GM18870 (cell line): ENCODE measurements at regions not wholly inside any gene's neighbourhood (a gene's known extent, or its start where the extent isn't known, plus 50 kb on each side); places are given as distances from the start of the nearest gene placed in this dataset.
A peak's percentile ranks its signal among the peaks of the same experiment; 100 is the strongest.
"Not testable (repeated sequence)": the region's sequence is repeated elsewhere in the genome, so short reads cannot be mapped to it uniquely, and the experiment has no call there.

Experiments used
- ATAC-seq: cut with Tn5 transposase; IDR thresholded peaks from one replicate; pipeline ENCODE4 v1.9.1; 2021; ENCODE audit warnings: moderate library complexity; ENCODE audit not compliant: unreplicated experiment

- no peak for ATAC-seq
These were observed 70.6 kb downstream of the RSL24D1 start for GRCh38 chr15:55126111-55126510.

GRCh38 chr15:55124616-55125015 lies 72.1 kb downstream of the RSL24D1 start:
- ATAC-seq = no peak

GRCh38 chr15:55118344-55118870 lies 78.3 kb downstream of the RSL24D1 start:
- ATAC-seq = no peak

- no peak for ATAC-seq
These were observed 80.1 kb downstream of the RSL24D1 start for GRCh38 chr15:55116636-55117035.

- no peak for ATAC-seq
These were observed 83.0 kb downstream of the RSL24D1 start for GRCh38 chr15:55113736-55114135.

- ATAC-seq = no peak
These were observed 84.0 kb downstream of the RSL24D1 start for GRCh38 chr15:55112706-55113105.

- ATAC-seq = no peak
These were observed 86.3 kb downstream of the RSL24D1 start for GRCh38 chr15:55110446-55110845.

- ATAC-seq = peak; percentile 77
These were observed 87.8 kb downstream of the RSL24D1 start for GRCh38 chr15:55108858-55109518.

- ATAC-seq = no peak
These were observed 88.3 kb downstream of the RSL24D1 start for GRCh38 chr15:55108448-55108847.

- ATAC-seq = no peak
These were observed 90.6 kb downstream of the RSL24D1 start for GRCh38 chr15:55106155-55106554.

GRCh38 chr15:55094136-55094535 lies 102.6 kb downstream of the RSL24D1 start:
- no peak for ATAC-seq

GRCh38 chr15:55088207-55088606 lies 108.5 kb downstream of the RSL24D1 start:
- ATAC-seq = no peak

- no peak for ATAC-seq
These were observed 112.1 kb downstream of the RSL24D1 start for GRCh38 chr15:55084673-55085072.

- no peak for ATAC-seq
These were observed 112.5 kb downstream of the RSL24D1 start for GRCh38 chr15:55084216-55084615.

- not testable (repeated sequence) for ATAC-seq
These were observed 119.7 kb downstream of the RSL24D1 start for GRCh38 chr15:55077052-55077451.

- no peak for ATAC-seq
These were observed 122.3 kb downstream of the RSL24D1 start for GRCh38 chr15:55074431-55074830.

- not testable (repeated sequence) for ATAC-seq
These were observed 132.8 kb downstream of the RSL24D1 start for GRCh38 chr15:55063970-55064369.

GRCh38 chr15:55060836-55061235 lies 135.9 kb downstream of the RSL24D1 start:
- no peak for ATAC-seq

GRCh38 chr15:55056500-55056899 lies 140.2 kb downstream of the RSL24D1 start:
- no peak for ATAC-seq

GRCh38 chr15:55044162-55044561 lies 152.6 kb downstream of the RSL24D1 start:
- no peak for ATAC-seq

GRCh38 chr15:55037071-55037470 lies 159.7 kb downstream of the RSL24D1 start:
- ATAC-seq = no peak

- no peak for ATAC-seq
These were observed 161.0 kb downstream of the RSL24D1 start for GRCh38 chr15:55035749-55036148.

GRCh38 chr15:55033574-55033973 lies 163.2 kb downstream of the RSL24D1 start:
- ATAC-seq = no peak
